ENCODE measurements at regions not wholly inside any gene's neighbourhood (a gene's known extent, or its start where the extent isn't known, plus 50 kb on each side); places are given as distances from the start of the nearest gene placed in this dataset.

GRCh38 chr3:164235289-164236028 lies 842.8 kb downstream of the SI start:
- TF ChIP-seq GLI2 (tag by site-specific recombination; IDR thresholded peaks at IDR 0.05; ENCODE audit: borderline replicate concordance, low read depth) (no peak), ZNF785 (tag by site-specific recombination; IDR thresholded peaks at IDR 0.05) (no peak), ZNF169 (tag by site-specific recombination; IDR thresholded peaks at IDR 0.05) (no peak), ZFP37 (tag by site-specific recombination; IDR thresholded peaks at IDR 0.05) (no peak), CTCF (tag by site-specific recombination; IDR thresholded peaks at IDR 0.05) (no peak), ZNF26 (tag by site-specific recombination; IDR thresholded peaks at IDR 0.05) (no peak), KLF16 (tag by site-specific recombination; IDR thresholded peaks at IDR 0.05) (no peak), GFI1B (tag by site-specific recombination; IDR thresholded peaks at IDR 0.05) (no peak), ZBTB1 (tag by site-specific recombination; IDR thresholded peaks at IDR 0.05) (no peak), ZNF610 (tag by site-specific recombination; IDR thresholded peaks at IDR 0.05; ENCODE audit: borderline replicate concordance) (no peak), ZNF324 (tag by site-specific recombination; IDR thresholded peaks at IDR 0.05) (no peak), ZNF580 (tag by site-specific recombination; IDR thresholded peaks at IDR 0.05) (no peak), ZNF394 (tag by site-specific recombination; IDR thresholded peaks at IDR 0.05; ENCODE audit: borderline replicate concordance) (no peak)

Data from HEK293 (cell line).